Osteoblast (primary cell): ENCODE measurements at regions not wholly inside any gene's neighbourhood (a gene's known extent, or its start where the extent isn't known, plus 50 kb on each side); places are given as distances from the start of the nearest gene placed in this dataset.

Source experiments
- DNase-seq: peaks from one replicate; pipeline ENCODE4 v3.0.0; 2011; ENCODE audit warnings: low spot score, mixed read lengths; ENCODE audit not compliant: insufficient read length; ENCODE audit errors: missing footprints
- H2AFZ ChIP-seq: 2 replicates; pipeline ENCODE4 v1.6.0; 2011; ENCODE audit warnings: mild to moderate bottlenecking, low read length
- H3K27ac ChIP-seq: 2 replicates; pipeline ENCODE4 v1.5.1; 2011; ENCODE audit warnings: mild to moderate bottlenecking, low read depth, low read length, moderate library complexity
- H3K27me3 ChIP-seq: 2 replicates; pipeline ENCODE4 v1.6.0; 2012; ENCODE audit warnings: mild to moderate bottlenecking, control low read depth, inconsistent platforms, low read length, moderate library complexity; ENCODE audit not compliant: insufficient read depth
- H3K36me3 ChIP-seq: 2 replicates; pipeline ENCODE4 v1.5.1; 2011; ENCODE audit warnings: mild to moderate bottlenecking, low read length, control low read depth, moderate library complexity; ENCODE audit not compliant: insufficient read depth
- H3K4me1 ChIP-seq: 2 replicates; pipeline ENCODE4 v1.5.1; 2011; ENCODE audit warnings: mild to moderate bottlenecking, low read length, control low read depth, moderate library complexity; ENCODE audit not compliant: insufficient read depth
- H3K4me2 ChIP-seq: 2 replicates; pipeline ENCODE4 v1.6.0; 2011; ENCODE audit warnings: mild to moderate bottlenecking, low read length; ENCODE audit not compliant: insufficient read depth
- H3K4me3 ChIP-seq: fragments of 200-600 bp; sonication (generic); 3 replicates; pipeline ENCODE4 v1.5.1; 2012; ENCODE audit warnings: mild to moderate bottlenecking, low read length, inconsistent platforms; ENCODE audit not compliant: insufficient read depth
- H3K79me2 ChIP-seq: 2 replicates; pipeline ENCODE4 v1.6.0; 2012; ENCODE audit warnings: mild to moderate bottlenecking, low read length, control low read depth, inconsistent platforms; ENCODE audit not compliant: insufficient read depth
- H3K9me3 ChIP-seq: 2 replicates; pipeline ENCODE4 v1.5.1; 2011; ENCODE audit warnings: low read depth, low read length, control low read depth
- H4K20me1 ChIP-seq: 2 replicates; pipeline ENCODE4 v1.6.0; 2012; ENCODE audit warnings: mild to moderate bottlenecking, low read length, control low read depth; ENCODE audit not compliant: insufficient read depth
- TF ChIP-seq, protein P1 (sequence below): IDR thresholded peaks from 2 replicates; pipeline ENCODE4 v1.5.1; 2011; ENCODE audit warnings: mild to moderate bottlenecking, low read depth, low read length, moderate library complexity; ENCODE audit errors: extremely low read depth

- Histone ChIP-seq H3K27ac (no peak overlapping the region), H3K4me3 (no peak overlapping the region), H3K27me3 (no peaks in the 10 kb centered on the region), H3K36me3 (no peaks in the 10 kb centered on the region), H3K79me2 (no peaks in the 10 kb centered on the region), H3K4me2 (no peak overlapping the region), H4K20me1 (no peaks in the 10 kb centered on the region), H3K4me1 (no peaks in the 10 kb centered on the region), H2AFZ (no peak overlapping the region), H3K9me3 (no peaks in the 10 kb centered on the region)
- no peak for DNase-seq
- TF ChIP-seq, protein P1, sequence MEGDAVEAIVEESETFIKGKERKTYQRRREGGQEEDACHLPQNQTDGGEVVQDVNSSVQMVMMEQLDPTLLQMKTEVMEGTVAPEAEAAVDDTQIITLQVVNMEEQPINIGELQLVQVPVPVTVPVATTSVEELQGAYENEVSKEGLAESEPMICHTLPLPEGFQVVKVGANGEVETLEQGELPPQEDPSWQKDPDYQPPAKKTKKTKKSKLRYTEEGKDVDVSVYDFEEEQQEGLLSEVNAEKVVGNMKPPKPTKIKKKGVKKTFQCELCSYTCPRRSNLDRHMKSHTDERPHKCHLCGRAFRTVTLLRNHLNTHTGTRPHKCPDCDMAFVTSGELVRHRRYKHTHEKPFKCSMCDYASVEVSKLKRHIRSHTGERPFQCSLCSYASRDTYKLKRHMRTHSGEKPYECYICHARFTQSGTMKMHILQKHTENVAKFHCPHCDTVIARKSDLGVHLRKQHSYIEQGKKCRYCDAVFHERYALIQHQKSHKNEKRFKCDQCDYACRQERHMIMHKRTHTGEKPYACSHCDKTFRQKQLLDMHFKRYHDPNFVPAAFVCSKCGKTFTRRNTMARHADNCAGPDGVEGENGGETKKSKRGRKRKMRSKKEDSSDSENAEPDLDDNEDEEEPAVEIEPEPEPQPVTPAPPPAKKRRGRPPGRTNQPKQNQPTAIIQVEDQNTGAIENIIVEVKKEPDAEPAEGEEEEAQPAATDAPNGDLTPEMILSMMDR, result no peak
Measured at GRCh38 chr5:57009811-57010210, 57.9 kb upstream of the MIER3 start.

DNA sequence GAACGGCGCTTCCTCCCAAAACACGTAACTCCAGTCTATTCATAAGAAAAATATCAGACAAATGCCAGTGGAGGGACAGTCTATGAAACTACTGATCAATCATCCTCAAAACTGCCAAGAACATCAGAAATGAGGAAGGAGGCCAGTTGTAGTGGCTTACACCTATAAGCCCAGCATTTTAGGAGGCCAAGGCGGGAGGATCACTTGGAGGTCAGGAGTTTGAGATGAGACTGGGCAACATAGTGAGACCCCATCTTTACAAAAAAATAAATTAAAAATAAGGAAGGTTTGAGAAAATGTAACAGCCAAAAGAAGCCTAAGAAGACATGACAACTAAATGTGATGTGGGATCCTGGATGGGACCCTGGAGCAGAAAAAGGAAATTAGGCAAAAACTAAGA, 58.9 kb upstream of the MIER3 start:
- Histone ChIP-seq H3K4me3 (no peak overlapping the region), H2AFZ (no peak overlapping the region), H3K4me2 (no peak overlapping the region), H3K9me3 (no peaks in the 10 kb centered on the region), H4K20me1 (no peaks in the 10 kb centered on the region), H3K36me3 (no peaks in the 10 kb centered on the region), H3K27ac (no peak overlapping the region), H3K27me3 (no peaks in the 10 kb centered on the region), H3K79me2 (no peaks in the 10 kb centered on the region), H3K4me1 (no peaks in the 10 kb centered on the region)
- TF ChIP-seq, protein P1, result no peak
- DNase-seq, result no peak

DNA sequence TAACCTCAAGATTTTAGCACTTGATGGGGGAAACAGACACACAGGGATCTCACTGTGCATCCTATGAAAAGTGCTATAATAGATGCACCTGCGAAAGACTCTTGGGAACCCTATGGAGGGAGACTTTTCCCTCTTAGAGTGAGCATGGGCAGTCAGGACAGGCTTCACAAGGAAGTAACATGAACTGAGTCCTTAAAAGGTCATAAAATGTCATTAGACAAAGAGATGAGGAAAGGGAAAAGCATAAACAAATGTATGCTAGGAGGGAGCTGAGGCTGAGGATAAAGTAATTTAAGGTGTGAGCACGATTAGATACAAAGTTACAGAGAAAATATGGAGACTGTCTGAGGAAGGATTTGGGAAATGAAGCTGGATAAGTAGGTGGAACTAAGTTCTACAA, 60.6 kb upstream of the MIER3 start:
- Histone ChIP-seq H3K36me3 (no peaks in the 10 kb centered on the region), H3K9me3 (no peaks in the 10 kb centered on the region), H4K20me1 (no peaks in the 10 kb centered on the region), H3K4me1 (no peaks in the 10 kb centered on the region), H3K27ac (no peak overlapping the region), H2AFZ (no peak overlapping the region), H3K4me2 (no peak overlapping the region), H3K4me3 (no peak overlapping the region), H3K79me2 (no peaks in the 10 kb centered on the region), H3K27me3 (no peaks in the 10 kb centered on the region)
- TF ChIP-seq, protein P1, result no peak
- no peak for DNase-seq

GRCh38 chr5:57025961-57026360, 74.0 kb upstream of the MIER3 start:
- H3K36me3 ChIP-seq, result no peaks in the 10 kb centered on the region
- H4K20me1 ChIP-seq, result no peaks in the 10 kb centered on the region
- H3K4me2 ChIP-seq, result no peak overlapping the region
- no peaks in the 10 kb centered on the region for H3K27me3 ChIP-seq
- H3K79me2 ChIP-seq, result no peaks in the 10 kb centered on the region
- H3K4me1 ChIP-seq, result no peaks in the 10 kb centered on the region
- DNase-seq, result no peak
- H3K9me3 ChIP-seq, result no peaks in the 10 kb centered on the region
- TF ChIP-seq, protein P1, result no peak
- H2AFZ ChIP-seq, result no peak overlapping the region
- H3K27ac ChIP-seq, result no peak overlapping the region
- no peak overlapping the region for H3K4me3 ChIP-seq
